ENCODE measurements at regions not wholly inside any gene's neighbourhood (a gene's known extent, or its start where the extent isn't known, plus 50 kb on each side); places are given as distances from the start of the nearest gene placed in this dataset.
A peak's percentile ranks its signal among the peaks of the same experiment; 100 is the strongest.

- Histone ChIP-seq H3K9me3 (replicated peaks in 1 of 2; ENCODE audit: control insufficient read depth in 2 of 2, insufficient read depth in 1 of 2, low read depth in 1 of 2, low read length in 2 of 2) (no peaks in the 10 kb centered on the region), H2BK120ac (ENCODE audit: low read depth, low read length) (no peak overlapping the region), H3K79me1 (ENCODE audit: low read depth, low read length) (no peaks in the 10 kb centered on the region), H3K18ac (ENCODE audit: low read length) (no peak overlapping the region), H4K8ac (ENCODE audit: low read depth, low read length) (no peak overlapping the region), H3K36me3 (replicated peaks in 1 of 2; ENCODE audit: control insufficient read depth in 2 of 2, insufficient read depth in 2 of 2, low read length in 2 of 2) (no peaks in the 10 kb centered on the region), H3K4me1 (ENCODE audit: control insufficient read depth in 2 of 2, insufficient read depth in 1 of 2, low read depth in 1 of 2, low read length in 2 of 2) (peaks cover 0 to 8% of the 10 kb centered on the region in 2 donors), H3K9ac (ENCODE audit: low read depth, low read length, poor library complexity) (no peak overlapping the region), H2BK5ac (ENCODE audit: low read length) (no peak overlapping the region), H3K14ac (ENCODE audit: low read length) (no peak overlapping the region), H3K27ac (replicated peaks; ENCODE audit: low read length) (no peak overlapping the region), H2BK15ac (ENCODE audit: low read length) (no peak overlapping the region), H3K4me2 (ENCODE audit: insufficient read depth, low read length, poor library complexity, severe bottlenecking) (no peak overlapping the region), H2BK12ac (ENCODE audit: low read length) (no peak overlapping the region), H4K91ac (ENCODE audit: low read depth, low read length, poor library complexity) (no peak overlapping the region), H3K23ac (ENCODE audit: low read depth, low read length, poor library complexity) (no peak overlapping the region), H2AFZ (ENCODE audit: low read length) (peak overlapping the region; percentile 58), H3K4me3 (ENCODE audit: low read length in 2 of 2) (no peak overlapping the region), H3K27me3 (ENCODE audit: control insufficient read depth in 3 of 3, insufficient read depth in 3 of 3, low read depth in 1 of 3, low read length in 3 of 3) (no peaks in the 10 kb centered on the region), H2AK5ac (ENCODE audit: low read depth, low read length) (no peak overlapping the region), H3K4ac (ENCODE audit: low read length) (no peak overlapping the region)
- DNase-seq (ENCODE audit: low spot score) = no peak
- no CpG with 5 or more reads among the region's 2 CpGs for WGBS, 2 donors (ENCODE audit: extremely low coverage in 2 of 2, insufficient read length in 2 of 2, insufficient replicate concordance in 1 of 2)
Measured at GRCh38 chr9:80698725-80699410, 990.5 kb downstream of the TLE1 start.

DNA sequence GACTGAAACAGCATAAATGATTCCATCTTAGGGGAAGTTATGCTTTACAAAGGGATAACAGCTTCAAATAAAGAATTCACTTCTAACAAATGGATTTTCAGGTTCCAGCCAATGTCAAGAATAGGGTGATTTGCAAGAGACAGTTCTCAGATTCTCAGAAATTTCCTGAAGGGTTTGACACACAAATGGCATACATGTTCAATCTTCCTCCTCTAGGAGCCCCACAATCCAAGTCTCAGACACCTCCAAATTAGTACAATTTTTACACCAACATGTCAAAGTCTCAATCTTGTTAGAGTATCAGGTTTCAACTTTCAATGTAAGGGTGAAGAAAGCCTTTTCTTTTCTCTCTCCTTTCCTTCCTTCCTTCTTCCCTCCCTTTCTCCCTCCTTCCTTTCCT, 996.6 kb downstream of the TLE1 start:
- H2BK12ac ChIP-seq (ENCODE audit: low read length) = no peak overlapping the region
- H3K14ac ChIP-seq (ENCODE audit: low read length) = no peak overlapping the region

GRCh38 chr9:80691229-80691628, 998.1 kb downstream of the TLE1 start:
- Histone ChIP-seq H3K79me1 (ENCODE audit: low read depth, low read length) (no peaks in the 10 kb centered on the region), H2BK15ac (ENCODE audit: low read length) (no peak overlapping the region), H3K23ac (ENCODE audit: low read depth, low read length, poor library complexity) (no peak overlapping the region), H2BK5ac (ENCODE audit: low read length) (no peak overlapping the region), H3K4me3 (ENCODE audit: low read length in 2 of 2) (no peak overlapping the region), H4K8ac (ENCODE audit: low read depth, low read length) (no peak overlapping the region), H3K9me3 (replicated peaks in 1 of 2; ENCODE audit: control insufficient read depth in 2 of 2, insufficient read depth in 1 of 2, low read depth in 1 of 2, low read length in 2 of 2) (peaks cover 0 to 5% of the 10 kb centered on the region in 2 donors), H2BK12ac (ENCODE audit: low read length) (no peak overlapping the region), H2AK5ac (ENCODE audit: low read depth, low read length) (no peak overlapping the region), H3K18ac (ENCODE audit: low read length) (peak overlapping the region; percentile 8), H3K4ac (ENCODE audit: low read length) (no peak overlapping the region), H3K4me2 (ENCODE audit: insufficient read depth, low read length, poor library complexity, severe bottlenecking) (no peak overlapping the region), H3K27ac (replicated peaks; ENCODE audit: low read length) (no peak overlapping the region), H3K9ac (ENCODE audit: low read depth, low read length, poor library complexity) (no peak overlapping the region), H3K36me3 (replicated peaks in 1 of 2; ENCODE audit: control insufficient read depth in 2 of 2, insufficient read depth in 2 of 2, low read length in 2 of 2) (no peaks in the 10 kb centered on the region), H2AFZ (ENCODE audit: low read length) (peak overlapping the region; percentile 7), H2BK120ac (ENCODE audit: low read depth, low read length) (no peak overlapping the region), H3K14ac (ENCODE audit: low read length) (no peak overlapping the region), H3K4me1 (ENCODE audit: control insufficient read depth in 2 of 2, insufficient read depth in 1 of 2, low read depth in 1 of 2, low read length in 2 of 2) (no peaks in the 10 kb centered on the region), H4K91ac (ENCODE audit: low read depth, low read length, poor library complexity) (no peak overlapping the region), H3K27me3 (ENCODE audit: control insufficient read depth in 3 of 3, insufficient read depth in 3 of 3, low read depth in 1 of 3, low read length in 3 of 3) (no peaks in the 10 kb centered on the region)
- DNase-seq (ENCODE audit: low spot score) = no peak

More for the DNA sequence above, 996.6 kb downstream of the TLE1 start:
- Histone ChIP-seq H3K36me3 (replicated peaks in 1 of 2; ENCODE audit: control insufficient read depth in 2 of 2, insufficient read depth in 2 of 2, low read length in 2 of 2) (no peaks in the 10 kb centered on the region), H3K9ac (ENCODE audit: low read depth, low read length, poor library complexity) (no peak overlapping the region), H2BK15ac (ENCODE audit: low read length) (no peak overlapping the region), H3K27ac (replicated peaks; ENCODE audit: low read length) (no peak overlapping the region), H3K18ac (ENCODE audit: low read length) (no peak overlapping the region), H4K91ac (ENCODE audit: low read depth, low read length, poor library complexity) (no peak overlapping the region), H3K79me1 (ENCODE audit: low read depth, low read length) (no peaks in the 10 kb centered on the region), H3K23ac (ENCODE audit: low read depth, low read length, poor library complexity) (no peak overlapping the region), H4K8ac (ENCODE audit: low read depth, low read length) (no peak overlapping the region), H2AFZ (ENCODE audit: low read length) (no peak overlapping the region), H3K4me1 (ENCODE audit: control insufficient read depth in 2 of 2, insufficient read depth in 1 of 2, low read depth in 1 of 2, low read length in 2 of 2) (no peaks in the 10 kb centered on the region), H3K4me3 (ENCODE audit: low read length in 2 of 2) (no peak overlapping the region), H2AK5ac (ENCODE audit: low read depth, low read length) (no peak overlapping the region), H3K4me2 (ENCODE audit: insufficient read depth, low read length, poor library complexity, severe bottlenecking) (no peak overlapping the region), H3K4ac (ENCODE audit: low read length) (no peak overlapping the region), H3K27me3 (ENCODE audit: control insufficient read depth in 3 of 3, insufficient read depth in 3 of 3, low read depth in 1 of 3, low read length in 3 of 3) (no peaks in the 10 kb centered on the region), H3K9me3 (replicated peaks in 1 of 2; ENCODE audit: control insufficient read depth in 2 of 2, insufficient read depth in 1 of 2, low read depth in 1 of 2, low read length in 2 of 2) (peaks cover 0 to 5% of the 10 kb centered on the region in 2 donors), H2BK5ac (ENCODE audit: low read length) (no peak overlapping the region), H2BK120ac (ENCODE audit: low read depth, low read length) (no peak overlapping the region)
- DNase-seq (ENCODE audit: low spot score) = no peak

DNA sequence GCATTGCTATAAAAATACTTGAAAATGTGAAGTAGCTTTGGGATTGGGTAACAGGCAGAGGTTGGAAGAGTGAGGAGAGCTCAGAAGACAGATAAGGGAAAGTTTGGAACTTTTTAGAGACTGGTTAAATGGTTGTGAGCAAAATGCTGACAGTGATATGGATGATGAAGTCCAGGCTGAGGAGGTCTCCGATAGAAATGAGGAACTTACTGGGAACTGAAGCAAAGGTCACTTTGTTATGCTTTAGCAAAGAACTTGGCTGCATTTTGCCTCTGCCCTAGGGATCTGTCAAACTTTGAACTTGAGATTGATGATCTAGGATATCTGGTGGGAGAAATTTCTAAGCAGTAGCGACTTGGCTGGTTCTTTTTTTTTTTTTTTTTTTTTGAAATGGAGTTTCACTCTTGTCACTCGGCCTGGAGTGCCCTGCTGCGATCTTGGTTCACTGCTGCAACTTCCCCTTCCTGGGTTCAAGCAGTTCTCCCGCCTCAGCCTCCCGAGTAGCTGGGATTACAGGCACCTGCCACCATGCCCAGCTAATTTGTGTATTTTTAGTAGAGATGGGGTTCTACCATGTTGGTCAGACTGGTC, 998.9 kb downstream of the TLE1 start:
- H4K8ac ChIP-seq (ENCODE audit: low read depth, low read length) = no peak overlapping the region
- H4K91ac ChIP-seq (ENCODE audit: low read depth, low read length, poor library complexity) = no peak overlapping the region
- WGBS, 2 donors (ENCODE audit: extremely low coverage in 2 of 2, insufficient read length in 2 of 2, insufficient replicate concordance in 1 of 2) = no CpG with 5 or more reads among the region's 6 CpGs

More for the DNA sequence above, 998.9 kb downstream of the TLE1 start:
- H3K18ac ChIP-seq (ENCODE audit: low read length) = no peak overlapping the region
- peaks cover 0 to 5% of the 10 kb centered on the region in 2 donors for H3K9me3 ChIP-seq (replicated peaks in 1 of 2; ENCODE audit: control insufficient read depth in 2 of 2, insufficient read depth in 1 of 2, low read depth in 1 of 2, low read length in 2 of 2)
- H2BK12ac ChIP-seq (ENCODE audit: low read length) = no peak overlapping the region
- no peaks in the 10 kb centered on the region for H3K36me3 ChIP-seq (replicated peaks in 1 of 2; ENCODE audit: control insufficient read depth in 2 of 2, insufficient read depth in 2 of 2, low read length in 2 of 2)
- H3K14ac ChIP-seq (ENCODE audit: low read length) = no peak overlapping the region
- H3K4me1 ChIP-seq (ENCODE audit: control insufficient read depth in 2 of 2, insufficient read depth in 1 of 2, low read depth in 1 of 2, low read length in 2 of 2) = no peaks in the 10 kb centered on the region
- no peak overlapping the region for H2AK5ac ChIP-seq (ENCODE audit: low read depth, low read length)
- H3K9ac ChIP-seq (ENCODE audit: low read depth, low read length, poor library complexity) = no peak overlapping the region
- H2BK5ac ChIP-seq (ENCODE audit: low read length) = no peak overlapping the region
- no peaks in the 10 kb centered on the region for H3K79me1 ChIP-seq (ENCODE audit: low read depth, low read length)
- H3K4me3 ChIP-seq (ENCODE audit: low read length in 2 of 2) = no peak overlapping the region
- no peak overlapping the region for H2BK15ac ChIP-seq (ENCODE audit: low read length)
- no peak overlapping the region for H3K4me2 ChIP-seq (ENCODE audit: insufficient read depth, low read length, poor library complexity, severe bottlenecking)
- no peak overlapping the region for H3K27ac ChIP-seq (replicated peaks; ENCODE audit: low read length)
- no peak overlapping the region for H2AFZ ChIP-seq (ENCODE audit: low read length)
- no peak overlapping the region for H2BK120ac ChIP-seq (ENCODE audit: low read depth, low read length)
- DNase-seq (ENCODE audit: low spot score) = no peak
- no peaks in the 10 kb centered on the region for H3K27me3 ChIP-seq (ENCODE audit: control insufficient read depth in 3 of 3, insufficient read depth in 3 of 3, low read depth in 1 of 3, low read length in 3 of 3)
- no peak overlapping the region for H3K23ac ChIP-seq (ENCODE audit: low read depth, low read length, poor library complexity)
- no peak overlapping the region for H3K4ac ChIP-seq (ENCODE audit: low read length)
